GM18520 (cell line): ENCODE measurements at regions not wholly inside any gene's neighbourhood (a gene's known extent, or its start where the extent isn't known, plus 50 kb on each side); places are given as distances from the start of the nearest gene placed in this dataset.
"Not testable (repeated sequence)": the region's sequence is repeated elsewhere in the genome, so short reads cannot be mapped to it uniquely, and the experiment has no call there.

ENCODE experiments used
- ATAC-seq: cut with Tn5 transposase; IDR thresholded peaks from one replicate; pipeline ENCODE4 v1.9.1; 2021; ENCODE audit not compliant: unreplicated experiment

GRCh38 chr6:21282360-21282759 lies 311.2 kb upstream of the SOX4 start:
- ATAC-seq, result not testable (repeated sequence)

- ATAC-seq, result no peak
Observed at GRCh38 chr6:21284166-21284565, 309.4 kb upstream of the SOX4 start.

GRCh38 chr6:21284706-21285105 lies 308.8 kb upstream of the SOX4 start:
- no peak for ATAC-seq

- no peak for ATAC-seq
Observed at GRCh38 chr6:21294144-21294543, 299.4 kb upstream of the SOX4 start.

GRCh38 chr6:21295506-21296240 lies 297.9 kb upstream of the SOX4 start:
- ATAC-seq, result no peak

GRCh38 chr6:21297665-21298064 lies 295.9 kb upstream of the SOX4 start:
- ATAC-seq, result no peak

- ATAC-seq, result no peak
Observed at GRCh38 chr6:21299216-21299615, 294.3 kb upstream of the SOX4 start.

- no peak for ATAC-seq
Observed at GRCh38 chr6:21300439-21300838, 293.1 kb upstream of the SOX4 start.

- ATAC-seq, result no peak
Observed at GRCh38 chr6:21305893-21306332, 287.6 kb upstream of the SOX4 start.

GRCh38 chr6:21306546-21306945 lies 287.0 kb upstream of the SOX4 start:
- no peak for ATAC-seq

- ATAC-seq, result no peak
Observed at GRCh38 chr6:21309807-21310221, 283.7 kb upstream of the SOX4 start.

- ATAC-seq, result no peak
Observed at GRCh38 chr6:21310568-21311140, 282.9 kb upstream of the SOX4 start.

GRCh38 chr6:21312118-21312517 lies 281.4 kb upstream of the SOX4 start:
- no peak for ATAC-seq

- ATAC-seq, result no peak
Observed at GRCh38 chr6:21317642-21318041, 275.9 kb upstream of the SOX4 start.

GRCh38 chr6:21321076-21321475 lies 272.5 kb upstream of the SOX4 start:
- no peak for ATAC-seq

- no peak for ATAC-seq
Observed at GRCh38 chr6:21321531-21321930, 272.0 kb upstream of the SOX4 start.

GRCh38 chr6:21323577-21323976 lies 270.0 kb upstream of the SOX4 start:
- no peak for ATAC-seq

- no peak for ATAC-seq
Observed at GRCh38 chr6:21325201-21325856, 268.2 kb upstream of the SOX4 start.

- ATAC-seq, result no peak
Observed at GRCh38 chr6:21327326-21328112, 266.0 kb upstream of the SOX4 start.

- ATAC-seq, result no peak
Observed at GRCh38 chr6:21331235-21331634, 262.3 kb upstream of the SOX4 start.

GRCh38 chr6:21332077-21332476 lies 261.5 kb upstream of the SOX4 start:
- ATAC-seq, result no peak
